ENCODE measurements at regions not wholly inside any gene's neighbourhood (a gene's known extent, or its start where the extent isn't known, plus 50 kb on each side); places are given as distances from the start of the nearest gene placed in this dataset.

- no peaks in the 10 kb centered on the region for H3K36me3 ChIP-seq (ENCODE audit: control insufficient read depth in 2 of 3, insufficient read depth in 3 of 3, low read length in 3 of 3)
- no peaks in the 10 kb centered on the region for H3K4me1 ChIP-seq (ENCODE audit: control insufficient read depth in 2 of 3, insufficient read depth in 2 of 3, low read depth in 1 of 3, low read length in 3 of 3)
- no peak for DNase-seq
- TF ChIP-seq, protein P1, sequence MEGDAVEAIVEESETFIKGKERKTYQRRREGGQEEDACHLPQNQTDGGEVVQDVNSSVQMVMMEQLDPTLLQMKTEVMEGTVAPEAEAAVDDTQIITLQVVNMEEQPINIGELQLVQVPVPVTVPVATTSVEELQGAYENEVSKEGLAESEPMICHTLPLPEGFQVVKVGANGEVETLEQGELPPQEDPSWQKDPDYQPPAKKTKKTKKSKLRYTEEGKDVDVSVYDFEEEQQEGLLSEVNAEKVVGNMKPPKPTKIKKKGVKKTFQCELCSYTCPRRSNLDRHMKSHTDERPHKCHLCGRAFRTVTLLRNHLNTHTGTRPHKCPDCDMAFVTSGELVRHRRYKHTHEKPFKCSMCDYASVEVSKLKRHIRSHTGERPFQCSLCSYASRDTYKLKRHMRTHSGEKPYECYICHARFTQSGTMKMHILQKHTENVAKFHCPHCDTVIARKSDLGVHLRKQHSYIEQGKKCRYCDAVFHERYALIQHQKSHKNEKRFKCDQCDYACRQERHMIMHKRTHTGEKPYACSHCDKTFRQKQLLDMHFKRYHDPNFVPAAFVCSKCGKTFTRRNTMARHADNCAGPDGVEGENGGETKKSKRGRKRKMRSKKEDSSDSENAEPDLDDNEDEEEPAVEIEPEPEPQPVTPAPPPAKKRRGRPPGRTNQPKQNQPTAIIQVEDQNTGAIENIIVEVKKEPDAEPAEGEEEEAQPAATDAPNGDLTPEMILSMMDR (IDR thresholded peaks at IDR 0.05; ENCODE audit: borderline replicate concordance, extremely low read depth, insufficient read depth), result no peak
- no peak overlapping the region for H3K27ac ChIP-seq (ENCODE audit: low read depth in 2 of 2, low read length in 2 of 2)
- H3K9me3 ChIP-seq (ENCODE audit: control insufficient read depth in 2 of 3, insufficient read depth in 1 of 3, low read length in 3 of 3), result no peaks in the 10 kb centered on the region
- intact Hi-C loops (cut with DNase I), result no loop called here
- no peak for FAIRE-seq
- H3K27me3 ChIP-seq (ENCODE audit: control insufficient read depth, insufficient read depth, low read length), result no peaks in the 10 kb centered on the region
- no peak overlapping the region for H3K4me3 ChIP-seq (ENCODE audit: low read length in 3 of 3)
- H3K9ac ChIP-seq (ENCODE audit: low read length in 3 of 3), result no peak overlapping the region
These were observed 507.9 kb downstream of the PRKD1 start for GRCh38 chr14:29419736-29420135.

DNA sequence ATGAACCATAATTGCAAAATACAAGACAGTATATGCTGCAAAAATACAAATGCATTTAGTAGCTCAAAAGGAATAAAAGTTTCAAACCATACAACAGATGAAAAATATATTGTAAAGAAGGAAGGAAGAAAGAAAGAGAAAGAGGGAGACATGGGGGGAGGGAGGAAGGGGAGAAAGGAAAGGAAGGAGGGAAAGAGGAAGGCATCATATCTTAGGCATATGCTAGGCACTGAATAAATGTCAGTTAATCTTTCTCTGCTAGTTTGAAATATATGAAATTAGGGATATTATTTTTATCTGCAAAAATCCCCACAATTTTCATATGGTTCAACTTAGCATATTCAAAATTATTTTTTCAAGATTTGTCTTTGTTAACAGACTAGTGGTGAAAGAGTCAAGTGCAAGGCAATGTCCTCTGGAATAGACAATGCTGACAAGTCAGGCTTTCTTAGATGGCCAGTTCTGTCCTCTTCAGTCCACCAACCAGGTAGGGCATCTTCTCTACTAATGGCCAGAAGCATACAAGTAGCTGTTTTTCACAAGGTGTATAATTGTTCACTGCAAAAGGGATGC is 506.4 kb downstream of the PRKD1 start:
- DNase-seq (no peak), FAIRE-seq (no peak)
- H3K27me3 ChIP-seq (ENCODE audit: control insufficient read depth, insufficient read depth, low read length), result no peaks in the 10 kb centered on the region
- H3K4me1 ChIP-seq (ENCODE audit: control insufficient read depth in 2 of 3, insufficient read depth in 2 of 3, low read depth in 1 of 3, low read length in 3 of 3), result no peaks in the 10 kb centered on the region
- intact Hi-C loops (cut with DNase I), result no loop called here
- H3K27ac ChIP-seq (ENCODE audit: low read depth in 2 of 2, low read length in 2 of 2), result no peak overlapping the region
- no peaks in the 10 kb centered on the region for H3K9me3 ChIP-seq (ENCODE audit: control insufficient read depth in 2 of 3, insufficient read depth in 1 of 3, low read length in 3 of 3)
- H3K36me3 ChIP-seq (ENCODE audit: control insufficient read depth in 2 of 3, insufficient read depth in 3 of 3, low read length in 3 of 3), result no peaks in the 10 kb centered on the region
- TF ChIP-seq, protein P1 (IDR thresholded peaks at IDR 0.05; ENCODE audit: borderline replicate concordance, extremely low read depth, insufficient read depth), result no peak
- no peak overlapping the region for H3K9ac ChIP-seq (ENCODE audit: low read length in 3 of 3)
- no peak overlapping the region for H3K4me3 ChIP-seq (ENCODE audit: low read length in 3 of 3)

DNA sequence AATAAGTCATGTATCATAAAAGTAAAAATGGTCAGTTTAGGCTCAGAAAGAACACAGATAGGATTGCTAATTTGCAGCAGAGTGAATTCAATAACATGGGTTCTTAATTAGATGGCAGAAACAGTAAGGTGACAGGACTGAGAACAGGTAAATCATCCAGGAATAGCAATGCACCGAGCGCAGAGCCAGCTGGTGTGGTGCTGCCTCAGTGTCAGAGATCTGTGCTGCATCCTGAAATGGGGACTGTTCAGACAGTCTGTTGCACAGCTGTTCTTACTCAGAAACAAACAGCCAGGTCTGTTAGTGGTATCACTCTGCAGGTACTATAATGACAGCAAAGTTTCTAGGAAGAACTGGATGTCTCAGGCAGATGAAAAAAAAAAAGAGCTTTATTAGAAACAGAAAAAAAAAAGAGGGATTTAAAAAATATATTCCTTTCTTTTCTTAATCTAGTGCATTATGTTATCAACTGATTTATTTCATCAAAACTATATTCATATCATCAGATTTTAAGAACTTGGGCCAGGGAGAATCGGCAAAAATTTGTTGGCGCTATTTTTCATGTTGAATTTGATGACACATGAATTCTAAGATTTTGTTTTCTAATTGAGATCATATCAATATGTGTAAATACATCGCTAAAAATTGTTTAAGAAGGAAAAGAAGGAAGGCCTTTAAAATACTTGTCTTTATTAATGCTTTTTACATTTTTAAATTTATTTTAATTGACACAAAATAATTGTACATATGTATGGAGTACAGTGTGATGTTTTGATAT is 501.8 kb downstream of the PRKD1 start:
- Histone ChIP-seq H3K27me3 (ENCODE audit: control insufficient read depth, insufficient read depth, low read length) (no peaks in the 10 kb centered on the region), H3K36me3 (ENCODE audit: control insufficient read depth in 2 of 3, insufficient read depth in 3 of 3, low read length in 3 of 3) (no peaks in the 10 kb centered on the region), H3K4me1 (ENCODE audit: control insufficient read depth in 2 of 3, insufficient read depth in 2 of 3, low read depth in 1 of 3, low read length in 3 of 3) (no peaks in the 10 kb centered on the region), H3K9ac (ENCODE audit: low read length in 3 of 3) (no peak overlapping the region), H3K4me3 (ENCODE audit: low read length in 3 of 3) (no peak overlapping the region), H3K27ac (ENCODE audit: low read depth in 2 of 2, low read length in 2 of 2) (no peak overlapping the region), H3K9me3 (ENCODE audit: control insufficient read depth in 2 of 3, insufficient read depth in 1 of 3, low read length in 3 of 3) (no peaks in the 10 kb centered on the region)
- no peak for FAIRE-seq
- intact Hi-C loops (cut with DNase I), result no loop called here
- TF ChIP-seq, protein P1 (IDR thresholded peaks at IDR 0.05; ENCODE audit: borderline replicate concordance, extremely low read depth, insufficient read depth), result no peak
- DNase-seq, result peak in 1 of 5 donors; percentile 3
